HepG2 (cell line): ENCODE measurements at regions not wholly inside any gene's neighbourhood (a gene's known extent, or its start where the extent isn't known, plus 50 kb on each side); places are given as distances from the start of the nearest gene placed in this dataset.

Experiments used
- ATAC-seq: fragments of 200-7000 bp; cut with Tn5 transposase; 3 replicates; pipeline ENCODE4 v1.9.1; 2020; ENCODE audit warnings: mild to moderate bottlenecking, moderate library complexity
- BruUV-seq: library from RNA; stranded (reverse); fragments of 400-500 nt; replicated peaks from 2 replicates; lab custom pipeline; 2021; lab: Mats Ljungman, UMichigan
- CTCF ChIA-PET: fragments of 300-600 bp; formaldehyde crosslinking; extraction: SDS; loops from one replicate; lab custom pipeline; 2021; ENCODE audit warnings: low total read pairs, inconsistent platforms, low intra/inter-chr PET ratio; lab: Yijun Ruan, JAX
- POLR2A ChIA-PET: fragments of 350-600 bp; sonication (Branson Sonifier 250); formaldehyde crosslinking; loops from one replicate; lab custom pipeline; 2020; ENCODE audit warnings: antibody characterized with exemption, inconsistent platforms; lab: Yijun Ruan, JAX
- DNase-seq: peaks from one replicate; pipeline ENCODE4 v3.0.0-alpha.2; 2015; ENCODE audit warnings: low spot score
- FAIRE-seq: peaks from 3 replicates; lab custom pipeline; 2011; peaks lifted over from hg19 to GRCh38; lab: Jason Lieb, UNC
- H2AFZ ChIP-seq: one replicate; pipeline ENCODE4 v1.6.1; 2011; ENCODE audit warnings: low read length, inconsistent platforms
- H3K27ac ChIP-seq: fragments of 300-600 bp; 3 replicates; pipeline ENCODE4 v1.8.0; 2011; ENCODE audit warnings: mixed run types, mild to moderate bottlenecking, mixed read lengths, low read length, inconsistent platforms; ENCODE audit not compliant: insufficient read depth; ENCODE audit errors: extremely low read length
- H3K27me3 ChIP-seq, 2 experiments: fragments of 200-600 bp in 1 of 2; 2 replicates in 1 of 2; 3 replicates in 1 of 2; pipeline versions ENCODE4 v1.6.0 to v1.8.0; 2011; ENCODE audit warnings: low read length in 2 of 2, mild to moderate bottlenecking in 2 of 2, moderate library complexity in 2 of 2, inconsistent platforms in 1 of 2; ENCODE audit not compliant: insufficient read depth in 2 of 2, control insufficient read depth in 1 of 2
- H3K36me3 ChIP-seq, 2 experiments: fragments of 200-600 bp in 1 of 2; replicated peaks in 1 of 2; 2 replicates in 1 of 2; 3 replicates in 1 of 2; pipeline versions ENCODE4 v1.5.1 to v1.8.0; 2011; ENCODE audit warnings: low read length in 2 of 2, inconsistent platforms in 1 of 2; ENCODE audit not compliant: insufficient read depth in 2 of 2, control insufficient read depth in 1 of 2
- H3K4me1 ChIP-seq: 2 replicates; pipeline ENCODE4 v1.5.1; 2012; ENCODE audit warnings: low read length, inconsistent platforms; ENCODE audit not compliant: insufficient read depth
- H3K4me2 ChIP-seq: 2 replicates; pipeline ENCODE4 v1.6.0; 2011; ENCODE audit warnings: low read depth, low read length, inconsistent platforms
- H3K4me3 ChIP-seq, 3 experiments: fragments of 200-600 bp in 1 of 3; sonication (generic), shearing (Covaris generic) in 1 of 3; replicated peaks in 1 of 3; 2 replicates each; pipeline ENCODE4 v1.5.1; 2011 to 2016; ENCODE audit warnings: low read length in 3 of 3, inconsistent platforms in 2 of 3, low read depth in 2 of 3, mild to moderate bottlenecking in 2 of 3, control low read depth in 1 of 3, mixed read lengths in 1 of 3; ENCODE audit not compliant: insufficient read depth in 1 of 3
- H3K79me2 ChIP-seq: one replicate; pipeline ENCODE4 v1.6.1; 2011; ENCODE audit warnings: low read length, inconsistent platforms; ENCODE audit not compliant: insufficient read depth
- H3K9ac ChIP-seq: 2 replicates; pipeline ENCODE4 v1.6.0; 2011; ENCODE audit warnings: mild to moderate bottlenecking, low read depth, low read length, inconsistent platforms; ENCODE audit not compliant: insufficient read depth
- H3K9me3 ChIP-seq: 2 replicates; pipeline ENCODE4 v1.5.1; 2012; ENCODE audit warnings: mild to moderate bottlenecking, low read length
- H4K20me1 ChIP-seq: 2 replicates; pipeline ENCODE4 v1.6.0; 2011; ENCODE audit warnings: inconsistent platforms, mild to moderate bottlenecking, low read length, moderate library complexity; ENCODE audit not compliant: insufficient read depth
- BHLHE40 ChIP-seq: IDR thresholded peaks from 2 replicates; pipeline ENCODE4 v1.6.1; 2011; ENCODE audit warnings: low read length, improper control_type of control experiment
- CAMTA2 ChIP-seq: sonication (generic); formaldehyde crosslinking; IDR thresholded peaks from 2 replicates; pipeline ENCODE4 v1.4.0; 2020; ENCODE audit warnings: mild to moderate bottlenecking, missing genetic modification reagents, borderline replicate concordance
- ERF ChIP-seq: IDR thresholded peaks from 2 replicates; pipeline ENCODE4 v1.6.1; 2018; ENCODE audit warnings: missing biosample characterization, missing genetic modification reagents
- ETV6 ChIP-seq: sonication (generic); formaldehyde crosslinking; conservative IDR thresholded peaks from 2 replicates; pipeline ENCODE4 v1.4.0; 2020; ENCODE audit warnings: missing genetic modification reagents
- FOXJ3 ChIP-seq: sonication (generic); formaldehyde crosslinking; IDR thresholded peaks from 2 replicates; pipeline ENCODE4 v1.4.0; 2020; ENCODE audit warnings: missing genetic modification reagents, mild to moderate bottlenecking, borderline replicate concordance
- REXO4 ChIP-seq: sonication (generic); formaldehyde crosslinking; IDR thresholded peaks from 2 replicates; pipeline ENCODE4 v1.8.0; 2022; ENCODE audit warnings: missing genetic modification reagents, mild to moderate bottlenecking, borderline replicate concordance
- RNF2 ChIP-seq: fragments of 450-650 bp; conservative IDR thresholded peaks from 2 replicates; pipeline ENCODE4 v1.6.1; 2016; ENCODE audit warnings: low read depth
- TARDBP ChIP-seq: sonication (generic); formaldehyde crosslinking; IDR thresholded peaks from 2 replicates; pipeline ENCODE4 v1.8.0; 2022; ENCODE audit warnings: mild to moderate bottlenecking, missing genetic modification reagents
- TCF7 ChIP-seq: sonication (generic); IDR thresholded peaks from 2 replicates; pipeline ENCODE4 v1.6.1; 2016; ENCODE audit warnings: antibody characterized with exemption, low read depth
- TRIM24 ChIP-seq: sonication (generic); formaldehyde crosslinking; IDR thresholded peaks from 2 replicates; pipeline ENCODE4 v1.8.0; 2022; ENCODE audit warnings: mild to moderate bottlenecking, missing genetic modification reagents
- ZNF124 ChIP-seq: sonication (generic); formaldehyde crosslinking; IDR thresholded peaks from 2 replicates; pipeline ENCODE4 v1.4.0; 2020; ENCODE audit warnings: missing genetic modification reagents
- ZNF225 ChIP-seq: sonication (generic); formaldehyde crosslinking; IDR thresholded peaks from 2 replicates; pipeline ENCODE4 v1.4.0; 2020; ENCODE audit warnings: mild to moderate bottlenecking, missing genetic modification reagents
- ZNF614 ChIP-seq: IDR thresholded peaks from 2 replicates; pipeline ENCODE4 v1.6.1; 2018; ENCODE audit warnings: missing biosample characterization, missing genetic modification reagents, inconsistent platforms, borderline replicate concordance
- WGBS: methylation state at CpG from one replicate; pipeline ENCODE4 v1.1.6; 2017; ENCODE audit warnings: low lambda C conversion rate; 5-methylcytosine and 5-hydroxymethylcytosine counted together
- in situ Hi-C: cut with HindIII; loops from 2 replicates; pipeline ENCODE4 v1.10.0; 2017; ENCODE audit warnings: low pct_unique_long_range_greater_than_20kb; ENCODE audit not compliant: extremely low pct_ligation_motif_present
- intact Hi-C: fragments of 100-400 bp; cut with micrococcal nuclease; formaldehyde crosslinking; loops from one replicate; pipeline ENCODE4 v1.10.0; 2022; ENCODE audit not compliant: unreplicated experiment
- TF ChIP-seq, protein P1 (sequence below): sonication (generic); formaldehyde crosslinking; IDR thresholded peaks from 2 replicates; pipeline ENCODE4 v1.8.0; 2022; ENCODE audit warnings: mild to moderate bottlenecking, missing genetic modification reagents, moderate library complexity
- TF ChIP-seq, protein P2 (sequence below): sonication (generic); formaldehyde crosslinking; conservative IDR thresholded peaks from 2 replicates; pipeline ENCODE4 v1.4.0; 2020; ENCODE audit warnings: mild to moderate bottlenecking, missing genetic modification reagents, moderate library complexity

DNA sequence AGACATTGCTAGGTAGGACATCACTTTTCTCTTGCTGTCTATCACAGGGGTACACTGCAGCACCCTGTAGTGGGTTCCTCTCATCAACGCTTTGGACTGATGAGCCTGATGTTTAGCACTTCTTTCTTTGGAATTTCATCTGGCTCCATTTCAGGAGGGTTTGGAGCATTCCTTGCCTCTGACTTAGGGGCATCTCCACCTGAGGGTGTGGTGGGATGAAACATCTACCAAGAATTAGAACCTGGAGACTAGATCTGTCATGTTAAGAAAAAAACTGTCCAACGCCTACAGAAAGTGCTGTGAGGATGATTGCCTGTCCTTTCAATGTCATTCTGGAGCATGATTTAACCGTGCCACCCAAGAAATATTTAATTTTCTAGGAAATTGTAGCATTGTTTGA, 648.4 kb downstream of the ETS1 start:
- H3K4me2 ChIP-seq: no peak overlapping the region
- TF ChIP-seq CAMTA2: no peak
- TF ChIP-seq FOXJ3 (CRISPR knock-in tag): no peak
- no peak for TF ChIP-seq BHLHE40
- H3K4me3 ChIP-seq: no peak overlapping the region
- in situ Hi-C loops (no loop called here), intact Hi-C loops (no loop called here)
- H3K27ac ChIP-seq: no peak overlapping the region
- ATAC-seq (no peak), DNase-seq (no peak), FAIRE-seq (no peak)
- no peaks in the 10 kb centered on the region for H3K27me3 ChIP-seq
- peaks cover 50% of the 10 kb centered on the region for H3K9me3 ChIP-seq
- H3K4me1 ChIP-seq: no peaks in the 10 kb centered on the region
- no TSS peak for BruUV-seq
- 4% methylated on average over 3 of the region's 3 CpGs for WGBS
- no peaks in the 10 kb centered on the region for H3K79me2 ChIP-seq
- no peaks in the 10 kb centered on the region for H3K36me3 ChIP-seq
- H2AFZ ChIP-seq: no peak overlapping the region
- POLR2A ChIA-PET: no interaction called here
- H4K20me1 ChIP-seq: no peaks in the 10 kb centered on the region
- no peak overlapping the region for H3K9ac ChIP-seq
- CTCF ChIA-PET: no interaction called here

DNA sequence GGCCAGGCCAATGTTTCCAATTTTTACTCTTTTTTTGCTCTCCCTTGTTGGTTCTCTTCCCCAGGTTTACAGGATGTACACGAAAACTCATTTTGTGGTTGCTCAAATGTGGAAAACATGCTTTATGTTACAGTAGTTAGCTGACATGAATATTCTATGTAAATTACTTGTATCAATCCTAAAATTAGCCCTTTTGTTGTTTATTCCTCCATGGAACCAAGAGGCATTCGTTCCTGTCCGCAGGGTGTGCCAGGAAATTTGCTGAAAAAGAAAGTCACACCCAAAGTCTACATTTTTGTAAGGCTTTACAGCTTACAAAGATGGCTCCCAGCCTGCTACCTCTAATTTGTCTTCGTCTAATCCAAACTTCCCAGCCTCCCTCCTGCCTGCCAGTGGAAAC, 652.3 kb downstream of the ETS1 start:
- no peak for DNase-seq
- Histone ChIP-seq H3K4me3 (no peak overlapping the region), H3K36me3 (no peaks in the 10 kb centered on the region), H3K9me3 (peaks cover 48% of the 10 kb centered on the region), H3K9ac (no peak overlapping the region), H2AFZ (no peak overlapping the region), H3K4me2 (no peak overlapping the region), H3K4me1 (no peaks in the 10 kb centered on the region), H3K79me2 (no peaks in the 10 kb centered on the region), H3K27me3 (no peaks in the 10 kb centered on the region), H4K20me1 (no peaks in the 10 kb centered on the region), H3K27ac (no peak overlapping the region)
- intact Hi-C loops: no loop called here
- ChIA-PET POLR2A (no interaction called here), CTCF (no interaction called here)
- BruUV-seq: no TSS peak
- no peak for ATAC-seq
- in situ Hi-C loops: no loop called here
- WGBS: 9% methylated on average over 4 of the region's 4 CpGs
- no peak for FAIRE-seq
- no peak for TF ChIP-seq TRIM24
- no peak for TF ChIP-seq TARDBP (CRISPR knock-in tag)
- no peak for TF ChIP-seq TCF7
- TF ChIP-seq, protein P1, sequence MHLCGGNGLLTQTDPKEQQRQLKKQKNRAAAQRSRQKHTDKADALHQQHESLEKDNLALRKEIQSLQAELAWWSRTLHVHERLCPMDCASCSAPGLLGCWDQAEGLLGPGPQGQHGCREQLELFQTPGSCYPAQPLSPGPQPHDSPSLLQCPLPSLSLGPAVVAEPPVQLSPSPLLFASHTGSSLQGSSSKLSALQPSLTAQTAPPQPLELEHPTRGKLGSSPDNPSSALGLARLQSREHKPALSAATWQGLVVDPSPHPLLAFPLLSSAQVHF (CRISPR knock-in tag): no peak
- no peak for TF ChIP-seq ZNF614
- no peak for TF ChIP-seq ETV6 (CRISPR knock-in tag)
- no peak for TF ChIP-seq REXO4 (CRISPR knock-in tag)
- TF ChIP-seq, protein P2, sequence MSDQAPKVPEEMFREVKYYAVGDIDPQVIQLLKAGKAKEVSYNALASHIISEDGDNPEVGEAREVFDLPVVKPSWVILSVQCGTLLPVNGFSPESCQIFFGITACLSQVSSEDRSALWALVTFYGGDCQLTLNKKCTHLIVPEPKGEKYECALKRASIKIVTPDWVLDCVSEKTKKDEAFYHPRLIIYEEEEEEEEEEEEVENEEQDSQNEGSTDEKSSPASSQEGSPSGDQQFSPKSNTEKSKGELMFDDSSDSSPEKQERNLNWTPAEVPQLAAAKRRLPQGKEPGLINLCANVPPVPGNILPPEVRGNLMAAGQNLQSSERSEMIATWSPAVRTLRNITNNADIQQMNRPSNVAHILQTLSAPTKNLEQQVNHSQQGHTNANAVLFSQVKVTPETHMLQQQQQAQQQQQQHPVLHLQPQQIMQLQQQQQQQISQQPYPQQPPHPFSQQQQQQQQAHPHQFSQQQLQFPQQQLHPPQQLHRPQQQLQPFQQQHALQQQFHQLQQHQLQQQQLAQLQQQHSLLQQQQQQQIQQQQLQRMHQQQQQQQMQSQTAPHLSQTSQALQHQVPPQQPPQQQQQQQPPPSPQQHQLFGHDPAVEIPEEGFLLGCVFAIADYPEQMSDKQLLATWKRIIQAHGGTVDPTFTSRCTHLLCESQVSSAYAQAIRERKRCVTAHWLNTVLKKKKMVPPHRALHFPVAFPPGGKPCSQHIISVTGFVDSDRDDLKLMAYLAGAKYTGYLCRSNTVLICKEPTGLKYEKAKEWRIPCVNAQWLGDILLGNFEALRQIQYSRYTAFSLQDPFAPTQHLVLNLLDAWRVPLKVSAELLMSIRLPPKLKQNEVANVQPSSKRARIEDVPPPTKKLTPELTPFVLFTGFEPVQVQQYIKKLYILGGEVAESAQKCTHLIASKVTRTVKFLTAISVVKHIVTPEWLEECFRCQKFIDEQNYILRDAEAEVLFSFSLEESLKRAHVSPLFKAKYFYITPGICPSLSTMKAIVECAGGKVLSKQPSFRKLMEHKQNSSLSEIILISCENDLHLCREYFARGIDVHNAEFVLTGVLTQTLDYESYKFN (CRISPR knock-in tag): no peak
- no peak for TF ChIP-seq ZNF124 (CRISPR knock-in tag)
- TF ChIP-seq ERF: no peak
- TF ChIP-seq RNF2: no peak
- TF ChIP-seq ZNF225 (CRISPR knock-in tag): no peak
